Activated naive CD4-positive, alpha-beta T cell treated with anti-CD3 and anti-CD28 coated beads, Interleukin-2, amount 50 U/mL, for 72 hours (primary cell): ENCODE measurements at regions not wholly inside any gene's neighbourhood (a gene's known extent, or its start where the extent isn't known, plus 50 kb on each side); places are given as distances from the start of the nearest gene placed in this dataset.
"Not testable (repeated sequence)": the region's sequence is repeated elsewhere in the genome, so short reads cannot be mapped to it uniquely, and the experiment has no call there.

Experiments
- ATAC-seq, 2 donors: fragments of 150-1000 bp; cut with Tn5 transposase; 2 replicates each; pipeline ENCODE4 v1.10.0; 2021; ENCODE audit warnings: mild to moderate bottlenecking in 2 of 2, moderate library complexity in 2 of 2
- DNase-seq, 2 donors: peaks; one replicate each; pipeline ENCODE4 v3.0.0; 2021 to 2022; ENCODE audit warnings: low spot score in 2 of 2
- H3K27ac Mint-ChIP-seq, 2 donors: one replicate each; pipeline ENCODE4 v1.8.0; 2022; ENCODE audit warnings: mild to moderate bottlenecking in 2 of 2, mixed read lengths in 2 of 2
- H3K36me3 Mint-ChIP-seq, 2 donors: one replicate each; pipeline ENCODE4 v1.8.0; 2022; ENCODE audit warnings: mixed read lengths in 2 of 2
- H3K9me3 Mint-ChIP-seq, 2 donors: one replicate each; pipeline ENCODE4 v1.8.0; 2022; ENCODE audit warnings: mixed read lengths in 2 of 2

GRCh38 chr19:21668072-21668773 is 99.2 kb downstream of the ZNF100 start:
- H3K9me3 Mint-ChIP-seq: not testable (repeated sequence)

GRCh38 chr19:21655540-21656126 is 111.7 kb downstream of the ZNF100 start:
- DNase-seq (no peak), ATAC-seq (no peak)
- peaks cover 18 to 24% of the 10 kb centered on the region in 2 donors for H3K36me3 Mint-ChIP-seq
- no peak overlapping the region for H3K27ac Mint-ChIP-seq
- H3K9me3 Mint-ChIP-seq: peaks cover 16 to 19% of the 10 kb centered on the region in 2 donors

More at GRCh38 chr19:21668072-21668773, 99.2 kb downstream of the ZNF100 start:
- DNase-seq, H3K36me3 Mint-ChIP-seq, H3K27ac Mint-ChIP-seq, ATAC-seq: not testable (repeated sequence)

GRCh38 chr19:21651478-21651877 is 115.9 kb downstream of the ZNF100 start:
- not testable (repeated sequence) for H3K27ac Mint-ChIP-seq

GRCh38 chr19:21638776-21639175 is 128.6 kb downstream of the ZNF100 start:
- ATAC-seq (no peak), DNase-seq (no peak)
- peaks cover 6 to 10% of the 10 kb centered on the region in 2 donors for H3K9me3 Mint-ChIP-seq
- H3K36me3 Mint-ChIP-seq: peaks cover 5 to 8% of the 10 kb centered on the region in 2 donors
- no peak overlapping the region for H3K27ac Mint-ChIP-seq

More at GRCh38 chr19:21651478-21651877, 115.9 kb downstream of the ZNF100 start:
- DNase-seq, ATAC-seq: not testable (repeated sequence)
- H3K9me3 Mint-ChIP-seq: peaks cover 36 to 38% of the 10 kb centered on the region in 2 donors
- peaks cover 36 to 44% of the 10 kb centered on the region in 2 donors for H3K36me3 Mint-ChIP-seq

- H3K9me3 Mint-ChIP-seq: peaks cover 0 to 17% of the 10 kb centered on the region in 2 donors
- ATAC-seq (no peak), DNase-seq (no peak)
- peaks cover 4 to 12% of the 10 kb centered on the region in 2 donors for H3K36me3 Mint-ChIP-seq
- H3K27ac Mint-ChIP-seq: no peak overlapping the region
These were observed 121.7 kb downstream of the ZNF429 start for GRCh38 chr19:21626924-21627697.

DNA sequence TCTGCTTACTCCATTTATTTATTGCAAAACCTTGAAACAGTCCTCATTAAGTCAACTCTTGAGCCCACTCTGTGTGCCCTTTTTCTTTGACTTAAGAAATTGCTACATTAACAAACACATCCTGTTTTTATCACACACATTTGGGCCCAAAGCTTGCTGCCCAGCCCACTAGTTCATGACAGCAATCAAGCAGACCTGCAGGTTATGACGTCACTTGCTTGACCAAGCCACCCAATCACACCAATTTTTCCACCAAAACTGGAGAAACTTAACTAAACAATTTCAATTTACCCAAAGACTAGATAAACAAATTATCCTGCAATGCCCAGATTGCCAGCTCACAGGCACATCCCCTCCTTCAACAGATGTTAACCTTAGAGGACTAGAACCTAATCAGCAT is 120.7 kb downstream of the ZNF429 start:
- H3K9me3 Mint-ChIP-seq: peaks cover 0 to 17% of the 10 kb centered on the region in 2 donors
- peaks cover 4 to 12% of the 10 kb centered on the region in 2 donors for H3K36me3 Mint-ChIP-seq
- peak overlapping the region in 1 of 2 donors; percentile 9 for H3K27ac Mint-ChIP-seq
- no peak for ATAC-seq
- DNase-seq: no peak

DNA sequence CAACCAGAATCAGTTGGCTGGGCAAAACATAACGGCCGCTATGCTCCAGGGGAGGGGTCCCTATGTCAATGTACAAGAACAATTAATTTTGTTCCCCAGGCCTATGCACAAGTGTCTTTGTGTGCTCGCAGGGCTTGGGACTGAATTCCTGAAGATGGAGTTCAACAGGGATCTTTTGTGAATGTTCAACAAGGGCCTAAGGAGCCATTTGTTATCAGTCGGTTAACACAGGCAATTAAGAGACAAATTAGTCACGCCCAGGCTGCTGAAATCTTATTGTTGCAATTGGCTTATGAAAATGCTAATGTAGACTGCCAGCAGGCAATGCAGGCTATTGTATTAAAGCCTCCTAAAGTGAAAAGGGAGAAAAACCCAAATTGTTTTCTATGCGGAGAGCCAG is 117.5 kb downstream of the ZNF429 start:
- no peak for DNase-seq
- ATAC-seq: no peak
- Mint-ChIP-seq H3K36me3 (peaks cover 0 to 2% of the 10 kb centered on the region in 2 donors), H3K9me3 (peaks cover 0 to 16% of the 10 kb centered on the region in 2 donors), H3K27ac (no peak overlapping the region)

- ATAC-seq: no peak
- DNase-seq: no peak
- Mint-ChIP-seq H3K9me3 (peaks cover 0 to 19% of the 10 kb centered on the region in 2 donors), H3K27ac (no peak overlapping the region), H3K36me3 (peaks cover 0 to 7% of the 10 kb centered on the region in 2 donors)
These were observed 116.3 kb downstream of the ZNF429 start for GRCh38 chr19:21621671-21622070.

DNA sequence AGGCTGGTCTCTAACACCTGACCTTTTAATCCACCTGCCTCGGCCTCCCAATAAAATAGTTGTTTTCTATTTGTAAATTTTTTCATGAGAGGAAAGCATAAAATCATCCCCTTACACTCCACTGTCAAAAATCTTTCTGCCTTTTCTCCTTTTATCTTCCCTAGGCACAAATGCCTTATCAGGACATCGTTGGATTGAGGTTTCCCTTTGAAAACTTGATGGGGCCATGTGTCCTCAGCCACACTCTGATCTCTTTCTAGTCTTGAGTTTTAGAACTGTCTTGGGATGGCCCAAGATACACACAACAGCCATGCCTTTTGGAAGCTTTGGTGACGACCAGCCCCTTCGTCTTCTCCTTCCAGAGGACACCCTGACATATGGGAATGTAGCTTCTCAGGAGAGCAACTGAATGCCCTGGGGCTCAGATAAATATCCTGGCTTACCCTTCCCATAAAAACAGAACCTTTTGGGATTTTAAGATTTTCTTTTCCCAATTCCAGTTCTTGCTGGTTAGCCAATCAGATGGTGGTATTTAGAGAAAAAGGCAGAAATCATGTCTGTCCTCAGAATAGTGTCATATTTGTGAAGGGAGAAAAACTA is 112.4 kb downstream of the ZNF429 start:
- ATAC-seq: no peak
- H3K9me3 Mint-ChIP-seq: peaks cover 0 to 15% of the 10 kb centered on the region in 2 donors
- H3K36me3 Mint-ChIP-seq: peaks cover 6 to 7% of the 10 kb centered on the region in 2 donors
- H3K27ac Mint-ChIP-seq: no peak overlapping the region
- DNase-seq: no peak

DNA sequence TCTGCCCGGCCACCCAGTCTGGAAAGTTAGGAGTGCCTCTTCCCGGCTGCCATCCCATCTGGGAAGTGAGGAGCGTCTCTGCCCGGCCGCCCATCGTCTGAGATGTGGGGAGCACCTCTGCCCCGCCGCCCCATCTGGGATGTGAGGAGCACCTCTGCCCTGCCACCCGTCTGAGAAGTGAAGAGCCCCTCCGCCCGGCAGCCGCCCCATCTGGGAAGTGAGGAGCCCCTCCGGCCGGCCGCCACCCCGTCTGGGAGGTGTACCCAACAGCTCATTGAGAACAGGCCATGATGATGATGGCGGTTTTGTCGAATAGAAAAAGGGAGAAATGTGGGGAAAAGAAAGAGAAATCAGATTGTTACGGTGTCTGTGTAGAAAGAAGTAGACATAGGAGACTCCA is 109.4 kb downstream of the ZNF429 start:
- peaks cover 0 to 15% of the 10 kb centered on the region in 2 donors for H3K9me3 Mint-ChIP-seq
- H3K36me3 Mint-ChIP-seq, DNase-seq, H3K27ac Mint-ChIP-seq, ATAC-seq: not testable (repeated sequence)

DNA sequence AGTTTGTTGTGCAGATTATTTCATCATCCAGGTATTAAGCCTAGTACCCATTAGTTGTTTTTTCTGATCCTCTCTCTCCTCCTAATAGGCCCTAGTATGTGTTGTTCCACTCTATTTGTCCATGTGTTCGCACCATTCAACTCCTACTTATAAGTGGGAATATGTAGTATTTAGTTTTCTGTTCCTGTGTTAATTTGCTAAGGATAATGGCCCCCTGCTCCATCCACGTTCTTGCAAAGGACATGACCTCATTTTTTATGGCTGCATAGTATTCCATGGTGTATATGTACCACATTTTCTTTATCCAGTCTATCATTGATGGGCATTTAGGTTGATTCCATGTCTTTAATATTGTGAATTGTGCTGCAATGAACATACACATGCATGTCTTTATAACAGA is 107.8 kb downstream of the ZNF429 start:
- not testable (repeated sequence) for DNase-seq, ATAC-seq, H3K27ac Mint-ChIP-seq, H3K36me3 Mint-ChIP-seq
- peaks cover 0 to 12% of the 10 kb centered on the region in 2 donors for H3K9me3 Mint-ChIP-seq

- DNase-seq (no peak), ATAC-seq (no peak)
- Mint-ChIP-seq H3K36me3 (peaks cover 0 to 6% of the 10 kb centered on the region in 2 donors), H3K9me3 (peaks cover 0 to 5% of the 10 kb centered on the region in 2 donors), H3K27ac (no peak overlapping the region)
These were observed 107.0 kb downstream of the ZNF429 start for GRCh38 chr19:21612403-21612872.

- Mint-ChIP-seq H3K36me3 (peaks cover 0 to 6% of the 10 kb centered on the region in 2 donors), H3K27ac (no peak overlapping the region), H3K9me3 (peaks cover 0 to 5% of the 10 kb centered on the region in 2 donors)
- DNase-seq: no peak
- ATAC-seq: no peak
These were observed 106.4 kb downstream of the ZNF429 start for GRCh38 chr19:21611659-21612402.

- DNase-seq: no peak
- peaks cover 0 to 5% of the 10 kb centered on the region in 2 donors for H3K9me3 Mint-ChIP-seq
- H3K27ac Mint-ChIP-seq: no peak overlapping the region
- H3K36me3 Mint-ChIP-seq: peaks cover 0 to 6% of the 10 kb centered on the region in 2 donors
- no peak for ATAC-seq
These were observed 105.4 kb downstream of the ZNF429 start for GRCh38 chr19:21610787-21611186.

DNA sequence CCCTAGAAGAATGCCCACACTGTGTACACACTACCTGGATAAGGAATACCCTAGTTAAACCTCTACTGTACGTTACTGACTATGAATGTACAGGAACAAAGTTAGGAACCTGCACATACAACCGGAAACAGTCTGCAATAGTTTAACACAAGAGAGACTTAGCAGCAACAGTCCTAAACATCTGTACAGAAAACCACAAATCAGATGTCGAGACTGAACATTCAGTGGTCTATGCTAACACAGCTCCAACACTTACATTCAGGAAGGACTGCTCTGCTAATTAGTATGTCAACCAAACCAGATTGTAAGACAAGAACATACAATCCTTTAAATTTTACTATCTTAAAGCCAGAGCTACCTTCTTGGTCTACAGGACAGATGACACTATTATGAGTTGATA is 104.9 kb downstream of the ZNF429 start:
- Mint-ChIP-seq H3K27ac (no peak overlapping the region), H3K36me3 (peaks cover 1 to 6% of the 10 kb centered on the region in 2 donors), H3K9me3 (peaks cover 0 to 6% of the 10 kb centered on the region in 2 donors)
- ATAC-seq (no peak), DNase-seq (no peak)

GRCh38 chr19:21608571-21608970 is 103.2 kb downstream of the ZNF429 start:
- Mint-ChIP-seq H3K36me3 (peaks cover 12 to 14% of the 10 kb centered on the region in 2 donors), H3K9me3 (peaks cover 0 to 6% of the 10 kb centered on the region in 2 donors)
- ATAC-seq: no peak

More at GRCh38 chr19:21608571-21608970, 103.2 kb downstream of the ZNF429 start:
- no peak for DNase-seq
- no peak overlapping the region for H3K27ac Mint-ChIP-seq
